Upper lobe of left lung (tissue), 4 donors: ENCODE measurements at regions not wholly inside any gene's neighbourhood (a gene's known extent, or its start where the extent isn't known, plus 50 kb on each side); places are given as distances from the start of the nearest gene placed in this dataset.

Source experiments
- CTCF ChIP-seq, 6 experiments: fragments of 450-650 bp in 4 of 6; fragments of 200-600 bp in 2 of 6; sonication (generic) in 2 of 6; IDR thresholded peaks; one replicate each; pipeline ENCODE4 v1.5.1; 2016 to 2019; ENCODE audit warnings: antibody characterized with exemption in 6 of 6
- POLR2A ChIP-seq, 4 donors: fragments of 450-650 bp; IDR thresholded peaks; one replicate each; pipeline ENCODE4 v1.5.1; 2016 to 2017; ENCODE audit warnings: antibody characterized with exemption in 4 of 4, mild to moderate bottlenecking in 2 of 4

- TF ChIP-seq POLR2A (IDR thresholded peaks at IDR 0.05) (no peak), CTCF (IDR thresholded peaks at IDR 0.05) (no peak)
Observed at GRCh38 chr4:96366632-96367031, 526.7 kb downstream of the PDHA2 start.
